ENCODE measurements at regions not wholly inside any gene's neighbourhood (a gene's known extent, or its start where the extent isn't known, plus 50 kb on each side); places are given as distances from the start of the nearest gene placed in this dataset.

- Mint-ChIP-seq H3K27ac (ENCODE audit: unreplicated experiment) (no peak overlapping the region), H3K36me3 (ENCODE audit: low read depth, unreplicated experiment) (no peaks in the 10 kb centered on the region), H3K9me3 (ENCODE audit: unreplicated experiment) (peaks cover 2% of the 10 kb centered on the region), H3K4me1 (ENCODE audit: low read depth, unreplicated experiment) (no peaks in the 10 kb centered on the region), H3K27me3 (ENCODE audit: low read depth, unreplicated experiment) (no peaks in the 10 kb centered on the region), H3K4me3 (ENCODE audit: unreplicated experiment) (no peak overlapping the region)
- no peak overlapping the region for H3K27ac ChIP-seq (ENCODE audit: low read depth, low read length)
- H4K20me1 ChIP-seq (ENCODE audit: insufficient read depth, low read length) = no peaks in the 10 kb centered on the region
- FAIRE-seq (no peak), DNase-seq (ENCODE audit: low read depth) (no peak)
- no peaks in the 10 kb centered on the region for H3K4me1 ChIP-seq (ENCODE audit: insufficient read depth, low read length)
- TF ChIP-seq EZH2 (IDR thresholded peaks at IDR 0.05; ENCODE audit: insufficient read depth, low read length) = no peak
- TF ChIP-seq CTCF (IDR thresholded peaks at IDR 0.05; ENCODE audit: insufficient read depth, low read depth, low read length) = no peak
- H3K9ac ChIP-seq (ENCODE audit: low read length) = no peak overlapping the region
- no peaks in the 10 kb centered on the region for H3K27me3 ChIP-seq (ENCODE audit: insufficient read depth, low read length)
- H3K4me3 ChIP-seq (ENCODE audit: insufficient read depth, low read depth, low read length) = no peak overlapping the region
- H3K36me3 ChIP-seq (ENCODE audit: insufficient read depth, low read length) = no peaks in the 10 kb centered on the region
- no peaks in the 10 kb centered on the region for H3K9me3 ChIP-seq (ENCODE audit: insufficient read depth, low read depth, low read length)
- no peak overlapping the region for H2AFZ ChIP-seq (ENCODE audit: low read depth, low read length)
- no peaks in the 10 kb centered on the region for H3K79me2 ChIP-seq (ENCODE audit: insufficient read depth, low read length)
- H3K4me2 ChIP-seq (ENCODE audit: low read length) = no peak overlapping the region
Measured at GRCh38 chr11:28932940-28933339, 824.8 kb downstream of the METTL15 start.

- peaks cover 2% of the 10 kb centered on the region for H3K9me3 Mint-ChIP-seq (ENCODE audit: unreplicated experiment)
- TF ChIP-seq EZH2 (IDR thresholded peaks at IDR 0.05; ENCODE audit: insufficient read depth, low read length) (no peak), CTCF (IDR thresholded peaks at IDR 0.05; ENCODE audit: insufficient read depth, low read depth, low read length) (no peak)
- no peak for FAIRE-seq
Measured at GRCh38 chr11:28924004-28924403, 815.8 kb downstream of the METTL15 start.

GRCh38 chr11:28922386-28922981 lies 814.3 kb downstream of the METTL15 start:
- H3K4me1 Mint-ChIP-seq (ENCODE audit: low read depth, unreplicated experiment) = no peaks in the 10 kb centered on the region
- Histone ChIP-seq H3K4me2 (ENCODE audit: low read length) (no peak overlapping the region), H3K9ac (ENCODE audit: low read length) (no peak overlapping the region), H3K9me3 (ENCODE audit: insufficient read depth, low read depth, low read length) (no peaks in the 10 kb centered on the region), H4K20me1 (ENCODE audit: insufficient read depth, low read length) (no peaks in the 10 kb centered on the region), H3K27ac (ENCODE audit: low read depth, low read length) (no peak overlapping the region), H2AFZ (ENCODE audit: low read depth, low read length) (no peak overlapping the region), H3K27me3 (ENCODE audit: insufficient read depth, low read length) (no peaks in the 10 kb centered on the region), H3K36me3 (ENCODE audit: insufficient read depth, low read length) (no peaks in the 10 kb centered on the region), H3K79me2 (ENCODE audit: insufficient read depth, low read length) (no peaks in the 10 kb centered on the region), H3K4me3 (ENCODE audit: insufficient read depth, low read depth, low read length) (no peak overlapping the region), H3K4me1 (ENCODE audit: insufficient read depth, low read length) (no peaks in the 10 kb centered on the region)
- no peak overlapping the region for H3K27ac Mint-ChIP-seq (ENCODE audit: unreplicated experiment)
- no peaks in the 10 kb centered on the region for H3K27me3 Mint-ChIP-seq (ENCODE audit: low read depth, unreplicated experiment)
- H3K36me3 Mint-ChIP-seq (ENCODE audit: low read depth, unreplicated experiment) = no peaks in the 10 kb centered on the region
- no peak overlapping the region for H3K4me3 Mint-ChIP-seq (ENCODE audit: unreplicated experiment)
- FAIRE-seq (no peak), DNase-seq (ENCODE audit: low read depth) (no peak)
- no peaks in the 10 kb centered on the region for H3K9me3 Mint-ChIP-seq (ENCODE audit: unreplicated experiment)
- TF ChIP-seq CTCF (IDR thresholded peaks at IDR 0.05; ENCODE audit: insufficient read depth, low read depth, low read length) = no peak
- TF ChIP-seq EZH2 (IDR thresholded peaks at IDR 0.05; ENCODE audit: insufficient read depth, low read length) = no peak

More at GRCh38 chr11:28924004-28924403, 815.8 kb downstream of the METTL15 start:
- Histone ChIP-seq H3K4me2 (ENCODE audit: low read length) (no peak overlapping the region), H3K79me2 (ENCODE audit: insufficient read depth, low read length) (no peaks in the 10 kb centered on the region), H4K20me1 (ENCODE audit: insufficient read depth, low read length) (no peaks in the 10 kb centered on the region), H3K4me1 (ENCODE audit: insufficient read depth, low read length) (no peaks in the 10 kb centered on the region), H3K9ac (ENCODE audit: low read length) (no peak overlapping the region), H3K4me3 (ENCODE audit: insufficient read depth, low read depth, low read length) (no peak overlapping the region), H3K36me3 (ENCODE audit: insufficient read depth, low read length) (no peaks in the 10 kb centered on the region), H3K27me3 (ENCODE audit: insufficient read depth, low read length) (no peaks in the 10 kb centered on the region), H3K27ac (ENCODE audit: low read depth, low read length) (no peak overlapping the region), H2AFZ (ENCODE audit: low read depth, low read length) (no peak overlapping the region), H3K9me3 (ENCODE audit: insufficient read depth, low read depth, low read length) (no peaks in the 10 kb centered on the region)
- DNase-seq (ENCODE audit: low read depth) = no peak
- Mint-ChIP-seq H3K27ac (ENCODE audit: unreplicated experiment) (no peak overlapping the region), H3K36me3 (ENCODE audit: low read depth, unreplicated experiment) (no peaks in the 10 kb centered on the region), H3K4me3 (ENCODE audit: unreplicated experiment) (no peak overlapping the region), H3K27me3 (ENCODE audit: low read depth, unreplicated experiment) (no peaks in the 10 kb centered on the region), H3K4me1 (ENCODE audit: low read depth, unreplicated experiment) (no peaks in the 10 kb centered on the region)
